IPS DF 19.7 (cell line): ENCODE measurements at regions not wholly inside any gene's neighbourhood (a gene's known extent, or its start where the extent isn't known, plus 50 kb on each side); places are given as distances from the start of the nearest gene placed in this dataset.

Source experiments
- DNase-seq: peaks from one replicate; pipeline ENCODE4 v3.0.0-alpha.2; 2013; ENCODE audit warnings: low read depth, low spot score

- no peak for DNase-seq
These were observed 348.7 kb downstream of the ZIC1 start for GRCh38 chr3:147757866-147758265.

- no peak for DNase-seq
These were observed 349.6 kb downstream of the ZIC1 start for GRCh38 chr3:147758771-147759170.

- DNase-seq = no peak
These were observed 350.9 kb downstream of the ZIC1 start for GRCh38 chr3:147760085-147760484.

- no peak for DNase-seq
These were observed 351.8 kb downstream of the ZIC1 start for GRCh38 chr3:147760941-147761340.

GRCh38 chr3:147773116-147773630 is 364.0 kb downstream of the ZIC1 start:
- DNase-seq = no peak

- DNase-seq = no peak
These were observed 366.2 kb downstream of the ZIC1 start for GRCh38 chr3:147775411-147775810.

- DNase-seq = no peak
These were observed 366.8 kb downstream of the ZIC1 start for GRCh38 chr3:147775816-147776530.

- DNase-seq = no peak
These were observed 384.7 kb downstream of the ZIC1 start for GRCh38 chr3:147793841-147794240.

- no peak for DNase-seq
These were observed 385.4 kb downstream of the ZIC1 start for GRCh38 chr3:147794596-147794995.

GRCh38 chr3:147795418-147795817 is 386.3 kb downstream of the ZIC1 start:
- DNase-seq = no peak

- no peak for DNase-seq
These were observed 387.9 kb downstream of the ZIC1 start for GRCh38 chr3:147797095-147797494.

- DNase-seq = no peak
These were observed 390.4 kb downstream of the ZIC1 start for GRCh38 chr3:147799601-147800000.

- no peak for DNase-seq
These were observed 398.6 kb downstream of the ZIC1 start for GRCh38 chr3:147807776-147808175.

GRCh38 chr3:147809206-147809605 is 400.0 kb downstream of the ZIC1 start:
- no peak for DNase-seq

GRCh38 chr3:147812186-147812911 is 403.2 kb downstream of the ZIC1 start:
- no peak for DNase-seq

- no peak for DNase-seq
These were observed 404.1 kb downstream of the ZIC1 start for GRCh38 chr3:147813256-147813655.

- no peak for DNase-seq
These were observed 407.6 kb downstream of the ZIC1 start for GRCh38 chr3:147816752-147817151.

- no peak for DNase-seq
These were observed 423.4 kb downstream of the ZIC1 start for GRCh38 chr3:147832611-147833010.

GRCh38 chr3:147836330-147836729 is 427.2 kb downstream of the ZIC1 start:
- DNase-seq = no peak

- no peak for DNase-seq
These were observed 429.5 kb downstream of the ZIC1 start for GRCh38 chr3:147838652-147839051.

- DNase-seq = no peak
These were observed 434.2 kb downstream of the ZIC1 start for GRCh38 chr3:147843331-147843730.

GRCh38 chr3:147846293-147846692 is 437.1 kb downstream of the ZIC1 start:
- DNase-seq = no peak

- no peak for DNase-seq
These were observed 437.8 kb downstream of the ZIC1 start for GRCh38 chr3:147846854-147847478.
